Adrenal gland (tissue), 9 donors: ENCODE measurements at regions not wholly inside any gene's neighbourhood (a gene's known extent, or its start where the extent isn't known, plus 50 kb on each side); places are given as distances from the start of the nearest gene placed in this dataset.

Experiments
- DNase-seq, 7 donors: peaks; one replicate each; pipeline ENCODE4 v3.0.0-alpha.2; 2019 to 2020
- H3K27ac ChIP-seq, 5 donors: fragments of 200-600 bp; sonication (generic) in 4 of 5; 1 replicate in 3 of 5; 2 replicates in 2 of 5; pipeline versions ENCODE4 v1.5.1 to v1.8.0; 2016 to 2020; ENCODE audit warnings: mild to moderate bottlenecking in 1 of 5
- H3K27me3 ChIP-seq: fragments of 200-600 bp; 2 replicates; pipeline ENCODE4 v1.8.0; 2021
- H3K36me3 ChIP-seq, 2 donors: fragments of 200-600 bp; replicated peaks in 1 of 2; 1 replicate in 1 of 2; 2 replicates in 1 of 2; pipeline versions ENCODE4 v1.5.1 to v1.8.0; 2018 to 2022
- H3K4me1 ChIP-seq, 2 donors: fragments of 200-600 bp; replicated peaks in 1 of 2; 1 replicate in 1 of 2; 2 replicates in 1 of 2; pipeline versions ENCODE4 v1.5.1 to v1.8.0; 2018 to 2021
- H3K4me3 ChIP-seq, 4 donors: fragments of 200-600 bp; sonication (generic) in 3 of 4; one replicate each; pipeline ENCODE4 v1.5.1; 2016 to 2018
- H3K9me3 ChIP-seq, 3 donors: fragments of 200-600 bp; sonication (generic) in 1 of 3; replicated peaks in 1 of 3; 1 replicate in 2 of 3; 2 replicates in 1 of 3; pipeline versions ENCODE4 v1.5.1 to v1.8.0; 2016 to 2021
- POLR2A ChIP-seq, 2 donors: fragments of 450-650 bp; IDR thresholded peaks; one replicate each; pipeline ENCODE4 v1.6.1; 2017; ENCODE audit warnings: antibody characterized with exemption in 2 of 2, mild to moderate bottlenecking in 2 of 2, moderate library complexity in 1 of 2
- WGBS, 4 donors: extraction: QIAGEN DNeasy Blood & Tissue Kit in 2 of 4; methylation state at CpG; one replicate each; pipeline versions ENCODE4 v1.1.5 to v1.1.7; 2013 to 2017; 5-methylcytosine and 5-hydroxymethylcytosine counted together
- intact Hi-C, 2 donors: fragments of 100-400 bp; cut with DNase I; formaldehyde crosslinking; loops; one replicate each; pipeline versions ENCODE4 v1.14.1 to v1.15.0; 2022 to 2023
- TF ChIP-seq, protein P1 (sequence below), 6 experiments: fragments of 450-650 bp in 4 of 6; fragments of 200-600 bp in 2 of 6; sonication (generic) in 1 of 6; IDR thresholded peaks; 1 replicate in 5 of 6; 2 replicates in 1 of 6; pipeline versions ENCODE4 v1.5.1 to v1.8.0; 2016 to 2021; ENCODE audit warnings: antibody characterized with exemption in 6 of 6, mild to moderate bottlenecking in 2 of 6, moderate library complexity in 1 of 6
- donor health status: healthy with polysubstance abuse.
- donor health status: Bipolar disorder and iron deficiency.
- donor health status: DM: yes; HTN: yes; CAD: no.
- donor health status: DM: no; HTN: no; CAD: no.
- donor health status: DM: no; HTN: no; CAD: no.

DNA sequence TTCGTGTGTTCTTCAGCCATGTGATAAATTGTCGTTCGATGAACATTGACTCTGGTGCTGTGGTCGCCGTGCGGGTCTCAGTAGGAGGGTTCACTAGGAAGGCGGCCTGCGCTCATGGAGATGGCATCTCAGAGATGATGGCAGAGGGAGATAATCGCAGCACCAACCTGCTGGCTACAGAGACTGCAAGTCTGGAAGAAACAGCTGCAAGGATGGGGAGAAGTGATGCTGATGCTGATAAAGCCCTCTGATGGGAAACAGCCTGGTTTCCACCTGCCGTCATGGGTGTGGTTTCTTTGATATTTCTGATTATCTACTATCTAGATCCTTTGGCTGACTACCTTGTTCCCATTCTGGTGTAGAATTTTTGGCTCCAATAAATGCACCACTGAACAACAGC lies 130.5 kb upstream of the ANKRD30A start:
- DNase-seq: no peak
- Histone ChIP-seq H3K4me1 (no peaks in the 10 kb centered on the region), H3K27me3 (no peaks in the 10 kb centered on the region), H3K4me3 (no peak overlapping the region), H3K9me3 (no peaks in the 10 kb centered on the region), H3K36me3 (no peaks in the 10 kb centered on the region), H3K27ac (no peak overlapping the region)
- WGBS, 4 donors: 84 to 88% (median 86%) methylated on average over 10 of the region's 10 CpGs
- intact Hi-C loops: no loop called here
- TF ChIP-seq, protein P1, sequence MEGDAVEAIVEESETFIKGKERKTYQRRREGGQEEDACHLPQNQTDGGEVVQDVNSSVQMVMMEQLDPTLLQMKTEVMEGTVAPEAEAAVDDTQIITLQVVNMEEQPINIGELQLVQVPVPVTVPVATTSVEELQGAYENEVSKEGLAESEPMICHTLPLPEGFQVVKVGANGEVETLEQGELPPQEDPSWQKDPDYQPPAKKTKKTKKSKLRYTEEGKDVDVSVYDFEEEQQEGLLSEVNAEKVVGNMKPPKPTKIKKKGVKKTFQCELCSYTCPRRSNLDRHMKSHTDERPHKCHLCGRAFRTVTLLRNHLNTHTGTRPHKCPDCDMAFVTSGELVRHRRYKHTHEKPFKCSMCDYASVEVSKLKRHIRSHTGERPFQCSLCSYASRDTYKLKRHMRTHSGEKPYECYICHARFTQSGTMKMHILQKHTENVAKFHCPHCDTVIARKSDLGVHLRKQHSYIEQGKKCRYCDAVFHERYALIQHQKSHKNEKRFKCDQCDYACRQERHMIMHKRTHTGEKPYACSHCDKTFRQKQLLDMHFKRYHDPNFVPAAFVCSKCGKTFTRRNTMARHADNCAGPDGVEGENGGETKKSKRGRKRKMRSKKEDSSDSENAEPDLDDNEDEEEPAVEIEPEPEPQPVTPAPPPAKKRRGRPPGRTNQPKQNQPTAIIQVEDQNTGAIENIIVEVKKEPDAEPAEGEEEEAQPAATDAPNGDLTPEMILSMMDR (IDR thresholded peaks at IDR 0.05): no peak
- TF ChIP-seq POLR2A (IDR thresholded peaks at IDR 0.05): no peak

DNA sequence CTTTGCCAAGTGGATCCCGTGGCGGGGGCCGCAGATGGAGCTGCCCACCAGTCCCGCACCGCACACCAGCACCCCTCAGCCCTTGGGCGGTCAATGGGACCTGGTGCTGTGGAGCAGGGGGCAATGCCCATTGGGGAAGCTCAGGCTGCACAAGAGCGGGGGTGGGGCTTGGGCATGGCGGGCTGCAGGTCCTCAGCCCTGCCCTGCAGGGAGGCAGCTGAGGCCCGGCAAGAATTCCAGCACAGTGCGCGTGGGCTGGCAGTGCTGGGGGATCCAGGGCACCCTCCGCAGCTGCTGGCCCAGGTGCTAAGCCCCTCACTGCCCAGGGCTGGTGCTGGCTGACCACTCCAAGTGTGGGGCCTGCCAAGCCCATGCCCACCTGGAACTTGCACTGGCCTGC lies 136.2 kb upstream of the ANKRD30A start:
- intact Hi-C loops: no loop called here
- TF ChIP-seq, protein P1 (IDR thresholded peaks at IDR 0.05): no peak
- H3K4me1 ChIP-seq: no peaks in the 10 kb centered on the region
- H3K9me3 ChIP-seq: no peaks in the 10 kb centered on the region
- 84 to 95% (median 93%) methylated on average over 5 to 12 of the region's 12 CpGs for WGBS, 4 donors
- H3K27ac ChIP-seq: no peak overlapping the region
- no peak overlapping the region for H3K4me3 ChIP-seq
- no peak for DNase-seq
- H3K27me3 ChIP-seq: no peaks in the 10 kb centered on the region
- no peaks in the 10 kb centered on the region for H3K36me3 ChIP-seq

DNA sequence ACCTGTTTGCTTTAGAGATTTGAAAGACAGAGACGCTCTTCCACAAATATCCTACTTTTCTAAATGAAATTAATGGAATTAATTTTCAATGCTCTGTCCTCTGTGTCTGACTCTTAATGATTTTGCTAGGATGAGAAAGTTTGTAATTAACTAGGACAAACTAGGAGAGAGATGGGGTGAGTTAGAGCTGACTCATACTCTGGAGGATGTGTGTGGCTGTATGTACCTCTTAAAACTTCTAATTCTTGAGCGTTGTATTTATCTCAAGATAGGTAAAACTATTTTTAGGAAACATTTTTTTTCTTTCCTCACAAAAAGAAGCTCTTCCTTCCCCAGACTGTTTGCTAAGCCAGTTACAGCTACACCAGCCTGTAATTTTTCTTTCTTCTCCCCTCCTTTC lies 178.8 kb upstream of the ANKRD30A start:
- 59 to 68% (median 62%) methylated on average over 2 of the region's 2 CpGs for WGBS, 4 donors
- Histone ChIP-seq H3K4me3 (no peak overlapping the region), H3K27ac (no peak overlapping the region), H3K4me1 (no peaks in the 10 kb centered on the region), H3K9me3 (no peaks in the 10 kb centered on the region), H3K27me3 (no peaks in the 10 kb centered on the region), H3K36me3 (no peaks in the 10 kb centered on the region)
- TF ChIP-seq, protein P1 (IDR thresholded peaks at IDR 0.05): no peak
- TF ChIP-seq POLR2A (IDR thresholded peaks at IDR 0.05): no peak
- intact Hi-C loops: no loop called here
- DNase-seq: no peak

DNA sequence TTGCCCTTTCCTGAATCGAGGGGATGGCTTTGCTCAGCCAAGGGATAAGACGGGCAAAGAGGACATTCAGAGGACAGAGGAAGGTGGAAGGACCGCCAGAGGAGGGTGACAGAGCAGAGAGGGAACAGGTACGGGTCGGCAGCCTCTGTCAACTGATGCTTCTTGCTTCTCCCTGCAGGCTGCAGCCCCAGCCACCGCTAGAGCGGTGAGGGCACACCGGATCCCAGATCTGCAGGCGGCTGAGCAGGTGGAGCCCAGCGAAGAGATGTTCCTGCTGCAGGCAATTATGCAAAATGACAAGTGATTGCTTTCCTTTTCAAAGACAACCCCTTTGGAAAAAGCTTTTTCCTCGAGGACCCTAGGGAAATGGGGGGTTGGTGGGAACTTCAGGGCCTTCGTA lies 181.9 kb upstream of the ANKRD30A start:
- TF ChIP-seq POLR2A (IDR thresholded peaks at IDR 0.05): no peak
- TF ChIP-seq, protein P1 (IDR thresholded peaks at IDR 0.05): no peak
- 66 to 72% (median 67%) methylated on average over 12 of the region's 12 CpGs for WGBS, 4 donors
- Histone ChIP-seq H3K4me3 (no peak overlapping the region), H3K4me1 (no peaks in the 10 kb centered on the region), H3K9me3 (no peaks in the 10 kb centered on the region), H3K27me3 (no peaks in the 10 kb centered on the region), H3K27ac (no peak overlapping the region), H3K36me3 (no peaks in the 10 kb centered on the region)
- no peak for DNase-seq
- intact Hi-C loops: no loop called here
